ENCODE measurements at regions not wholly inside any gene's neighbourhood (a gene's known extent, or its start where the extent isn't known, plus 50 kb on each side); places are given as distances from the start of the nearest gene placed in this dataset.
A peak's percentile ranks its signal among the peaks of the same experiment; 100 is the strongest.

GRCh38 chr18:55857956-55858355, 270.0 kb upstream of the TCF4 start:
- DNase-seq (ENCODE audit: low read depth) (no peak), FAIRE-seq (no peak)
- Histone ChIP-seq H3K27me3 (ENCODE audit: control insufficient read depth, insufficient read depth, low read length) (no peaks in the 10 kb centered on the region), H3K4me3 (ENCODE audit: low read depth, low read length) (no peak overlapping the region), H3K36me3 (ENCODE audit: control insufficient read depth, insufficient read depth, low read length) (no peaks in the 10 kb centered on the region)
- no peak for TF ChIP-seq CTCF (IDR thresholded peaks at IDR 0.05; ENCODE audit: insufficient read depth, low read length, severe bottlenecking)

GRCh38 chr18:55857409-55857808, 269.4 kb upstream of the TCF4 start:
- no peak overlapping the region for H3K4me3 ChIP-seq (ENCODE audit: low read depth, low read length)
- TF ChIP-seq CTCF (IDR thresholded peaks at IDR 0.05; ENCODE audit: insufficient read depth, low read length, severe bottlenecking) = no peak
- H3K36me3 ChIP-seq (ENCODE audit: control insufficient read depth, insufficient read depth, low read length) = no peaks in the 10 kb centered on the region
- peak; percentile 91 for DNase-seq (ENCODE audit: low read depth)
- no peak for FAIRE-seq
- H3K27me3 ChIP-seq (ENCODE audit: control insufficient read depth, insufficient read depth, low read length) = no peaks in the 10 kb centered on the region

DNA sequence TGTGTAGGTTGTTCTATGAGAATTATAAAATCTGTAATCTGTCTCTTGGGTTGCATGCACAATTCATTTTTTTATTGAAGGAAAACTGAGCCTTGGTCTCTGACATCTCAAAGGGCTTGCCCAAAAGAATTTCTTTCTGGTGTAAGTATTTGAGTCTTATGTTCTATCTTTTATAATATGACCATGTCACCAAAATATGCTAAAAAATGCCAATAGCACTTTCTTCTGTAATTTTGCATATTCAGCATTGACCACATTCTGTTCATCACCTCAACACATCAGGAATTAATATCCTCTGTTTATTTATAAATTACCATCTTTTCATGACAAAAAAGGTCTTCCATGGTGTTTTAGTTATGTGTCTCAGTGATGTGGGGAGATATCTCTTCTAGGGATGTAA, 268.7 kb upstream of the TCF4 start:
- Histone ChIP-seq H3K36me3 (ENCODE audit: control insufficient read depth, insufficient read depth, low read length) (no peaks in the 10 kb centered on the region), H3K27me3 (ENCODE audit: control insufficient read depth, insufficient read depth, low read length) (no peaks in the 10 kb centered on the region), H3K4me3 (ENCODE audit: low read depth, low read length) (no peak overlapping the region)
- no peak for TF ChIP-seq CTCF (IDR thresholded peaks at IDR 0.05; ENCODE audit: insufficient read depth, low read length, severe bottlenecking)
- FAIRE-seq (no peak), DNase-seq (ENCODE audit: low read depth) (no peak)

DNA sequence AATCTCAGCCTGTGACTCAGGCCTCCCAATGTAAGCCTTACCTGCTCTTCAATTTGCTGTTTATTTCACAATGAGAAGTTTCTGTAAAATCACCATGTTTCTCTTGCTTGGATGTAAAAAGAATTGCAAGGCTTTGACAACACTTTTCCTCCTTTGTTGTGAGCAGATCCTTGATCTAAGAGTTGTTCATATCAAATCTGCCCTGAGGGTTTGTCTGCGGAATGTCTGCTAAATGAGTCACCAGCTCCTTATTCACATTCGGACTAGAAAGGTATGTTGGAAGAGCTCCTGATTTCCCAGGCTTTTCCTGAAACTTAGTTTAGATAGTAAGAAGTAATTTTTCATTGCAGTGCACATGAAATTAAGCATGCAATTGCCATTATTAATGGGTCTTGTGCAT, 268.2 kb upstream of the TCF4 start:
- no peaks in the 10 kb centered on the region for H3K27me3 ChIP-seq (ENCODE audit: control insufficient read depth, insufficient read depth, low read length)
- peak; percentile 99 for DNase-seq (ENCODE audit: low read depth)
- FAIRE-seq = peak; percentile 82
- no peak for TF ChIP-seq CTCF (IDR thresholded peaks at IDR 0.05; ENCODE audit: insufficient read depth, low read length, severe bottlenecking)
- no peaks in the 10 kb centered on the region for H3K36me3 ChIP-seq (ENCODE audit: control insufficient read depth, insufficient read depth, low read length)
- H3K4me3 ChIP-seq (ENCODE audit: low read depth, low read length) = no peak overlapping the region

- DNase-seq (ENCODE audit: low read depth) = no peak
- no peak for TF ChIP-seq CTCF (IDR thresholded peaks at IDR 0.05; ENCODE audit: insufficient read depth, low read length, severe bottlenecking)
- Histone ChIP-seq H3K36me3 (ENCODE audit: control insufficient read depth, insufficient read depth, low read length) (no peaks in the 10 kb centered on the region), H3K4me3 (ENCODE audit: low read depth, low read length) (no peak overlapping the region), H3K27me3 (ENCODE audit: control insufficient read depth, insufficient read depth, low read length) (no peaks in the 10 kb centered on the region)
- no peak for FAIRE-seq
These were observed 265.3 kb upstream of the TCF4 start for GRCh38 chr18:55853268-55853667.

- DNase-seq (ENCODE audit: low read depth) = no peak
- no peak for TF ChIP-seq CTCF (IDR thresholded peaks at IDR 0.05; ENCODE audit: insufficient read depth, low read length, severe bottlenecking)
- Histone ChIP-seq H3K4me3 (ENCODE audit: low read depth, low read length) (no peak overlapping the region), H3K27me3 (ENCODE audit: control insufficient read depth, insufficient read depth, low read length) (no peaks in the 10 kb centered on the region), H3K36me3 (ENCODE audit: control insufficient read depth, insufficient read depth, low read length) (no peaks in the 10 kb centered on the region)
- no peak for FAIRE-seq
These were observed 262.9 kb upstream of the TCF4 start for GRCh38 chr18:55850904-55851303.

All from bronchial epithelial cell (primary cell).